Central memory CD8-positive, alpha-beta T cell (primary cell): ENCODE measurements at regions not wholly inside any gene's neighbourhood (a gene's known extent, or its start where the extent isn't known, plus 50 kb on each side); places are given as distances from the start of the nearest gene placed in this dataset.
A peak's percentile ranks its signal among the peaks of the same experiment; 100 is the strongest.

Experiments
- ATAC-seq: fragments of 150-1000 bp; cut with Tn5 transposase; replicated peaks from 2 replicates; pipeline ENCODE4 v1.10.0; 2022; ENCODE audit warnings: mild to moderate bottlenecking, moderate FRiP score, moderate number of reproducible peaks; ENCODE audit not compliant: poor library complexity, severe bottlenecking; ENCODE audit errors: extremely low read depth
- DNase-seq, 2 donors: peaks; one replicate each; pipeline ENCODE4 v3.0.0; 2021; ENCODE audit warnings: low spot score in 2 of 2
- H3K27ac Mint-ChIP-seq: one replicate; pipeline ENCODE4 v1.8.0; 2022; ENCODE audit warnings: low read depth, mild to moderate bottlenecking, moderate library complexity, mixed read lengths
- H3K27me3 Mint-ChIP-seq: one replicate; pipeline ENCODE4 v1.8.0; 2022; ENCODE audit warnings: mixed read lengths
- H3K36me3 Mint-ChIP-seq: one replicate; pipeline ENCODE4 v1.8.0; 2022; ENCODE audit warnings: mild to moderate bottlenecking, moderate library complexity, mixed read lengths; ENCODE audit not compliant: insufficient read depth
- H3K4me1 Mint-ChIP-seq: one replicate; pipeline ENCODE4 v1.8.0; 2022; ENCODE audit warnings: mixed read lengths
- H3K4me3 Mint-ChIP-seq: one replicate; pipeline ENCODE4 v1.8.0; 2022; ENCODE audit warnings: mild to moderate bottlenecking, moderate library complexity, mixed read lengths
- H3K9me3 Mint-ChIP-seq: one replicate; pipeline ENCODE4 v1.8.0; 2022; ENCODE audit warnings: mixed read lengths

GRCh38 chr12:24741216-24741615 lies 207.7 kb downstream of the BCAT1 start:
- Mint-ChIP-seq H3K9me3 (no peaks in the 10 kb centered on the region), H3K4me3 (peak overlapping the region; percentile 78), H3K4me1 (peaks cover 22% of the 10 kb centered on the region), H3K36me3 (no peaks in the 10 kb centered on the region), H3K27ac (no peak overlapping the region), H3K27me3 (no peaks in the 10 kb centered on the region)
- ATAC-seq (no peak), DNase-seq (no peak)

- no peak overlapping the region for H3K4me3 Mint-ChIP-seq
- no peaks in the 10 kb centered on the region for H3K9me3 Mint-ChIP-seq
- H3K4me1 Mint-ChIP-seq, result peaks cover 22% of the 10 kb centered on the region
- no peak for DNase-seq
- no peaks in the 10 kb centered on the region for H3K27me3 Mint-ChIP-seq
- H3K36me3 Mint-ChIP-seq, result no peaks in the 10 kb centered on the region
- H3K27ac Mint-ChIP-seq, result no peak overlapping the region
- no peak for ATAC-seq
These were observed 209.7 kb downstream of the BCAT1 start for GRCh38 chr12:24739106-24739779.

GRCh38 chr12:24738441-24738840 lies 210.5 kb downstream of the BCAT1 start:
- ATAC-seq (no peak), DNase-seq (no peak)
- H3K27me3 Mint-ChIP-seq, result no peaks in the 10 kb centered on the region
- H3K36me3 Mint-ChIP-seq, result no peaks in the 10 kb centered on the region
- no peaks in the 10 kb centered on the region for H3K9me3 Mint-ChIP-seq
- peaks cover 22% of the 10 kb centered on the region for H3K4me1 Mint-ChIP-seq
- H3K4me3 Mint-ChIP-seq, result no peak overlapping the region
- H3K27ac Mint-ChIP-seq, result no peak overlapping the region

GRCh38 chr12:24731596-24731995 lies 217.3 kb downstream of the BCAT1 start:
- no peak overlapping the region for H3K27ac Mint-ChIP-seq
- H3K27me3 Mint-ChIP-seq, result no peaks in the 10 kb centered on the region
- H3K4me1 Mint-ChIP-seq, result peaks cover 9% of the 10 kb centered on the region
- no peak overlapping the region for H3K4me3 Mint-ChIP-seq
- DNase-seq, result no peak
- no peak for ATAC-seq
- H3K36me3 Mint-ChIP-seq, result no peaks in the 10 kb centered on the region
- H3K9me3 Mint-ChIP-seq, result no peaks in the 10 kb centered on the region

- H3K36me3 Mint-ChIP-seq, result no peaks in the 10 kb centered on the region
- H3K27ac Mint-ChIP-seq, result no peak overlapping the region
- no peak for ATAC-seq
- H3K9me3 Mint-ChIP-seq, result no peaks in the 10 kb centered on the region
- no peaks in the 10 kb centered on the region for H3K27me3 Mint-ChIP-seq
- DNase-seq, result no peak
- peaks cover 9% of the 10 kb centered on the region for H3K4me1 Mint-ChIP-seq
- no peak overlapping the region for H3K4me3 Mint-ChIP-seq
These were observed 218.4 kb downstream of the BCAT1 start for GRCh38 chr12:24730489-24730896.

- Mint-ChIP-seq H3K36me3 (no peaks in the 10 kb centered on the region), H3K27ac (no peak overlapping the region), H3K27me3 (no peaks in the 10 kb centered on the region), H3K4me1 (peaks cover 9% of the 10 kb centered on the region), H3K9me3 (no peaks in the 10 kb centered on the region), H3K4me3 (no peak overlapping the region)
- no peak for ATAC-seq
- DNase-seq, result no peak
These were observed 220.1 kb downstream of the BCAT1 start for GRCh38 chr12:24728826-24729225.

GRCh38 chr12:24728366-24728765 lies 220.5 kb downstream of the BCAT1 start:
- Mint-ChIP-seq H3K4me1 (peaks cover 9% of the 10 kb centered on the region), H3K36me3 (no peaks in the 10 kb centered on the region), H3K4me3 (no peak overlapping the region), H3K27me3 (no peaks in the 10 kb centered on the region), H3K27ac (no peak overlapping the region), H3K9me3 (no peaks in the 10 kb centered on the region)
- ATAC-seq, result no peak
- DNase-seq, result no peak

GRCh38 chr12:24725616-24726015 lies 223.3 kb downstream of the BCAT1 start:
- DNase-seq (no peak), ATAC-seq (no peak)
- H3K27me3 Mint-ChIP-seq, result no peaks in the 10 kb centered on the region
- H3K4me1 Mint-ChIP-seq, result peaks cover 7% of the 10 kb centered on the region
- no peak overlapping the region for H3K4me3 Mint-ChIP-seq
- H3K36me3 Mint-ChIP-seq, result no peaks in the 10 kb centered on the region
- H3K27ac Mint-ChIP-seq, result no peak overlapping the region
- H3K9me3 Mint-ChIP-seq, result no peaks in the 10 kb centered on the region

GRCh38 chr12:24724814-24725213 lies 224.1 kb downstream of the BCAT1 start:
- H3K4me3 Mint-ChIP-seq, result no peak overlapping the region
- DNase-seq, result no peak
- no peaks in the 10 kb centered on the region for H3K36me3 Mint-ChIP-seq
- peaks cover 5% of the 10 kb centered on the region for H3K4me1 Mint-ChIP-seq
- no peaks in the 10 kb centered on the region for H3K9me3 Mint-ChIP-seq
- ATAC-seq, result no peak
- no peaks in the 10 kb centered on the region for H3K27me3 Mint-ChIP-seq
- no peak overlapping the region for H3K27ac Mint-ChIP-seq

GRCh38 chr12:24723759-24724158 lies 225.1 kb downstream of the BCAT1 start:
- H3K27me3 Mint-ChIP-seq, result no peaks in the 10 kb centered on the region
- H3K36me3 Mint-ChIP-seq, result no peaks in the 10 kb centered on the region
- H3K9me3 Mint-ChIP-seq, result no peaks in the 10 kb centered on the region
- no peak overlapping the region for H3K4me3 Mint-ChIP-seq
- ATAC-seq, result no peak
- H3K4me1 Mint-ChIP-seq, result peaks cover 12% of the 10 kb centered on the region
- DNase-seq, result no peak
- no peak overlapping the region for H3K27ac Mint-ChIP-seq

- H3K27me3 Mint-ChIP-seq, result no peaks in the 10 kb centered on the region
- no peak overlapping the region for H3K4me3 Mint-ChIP-seq
- peaks cover 23% of the 10 kb centered on the region for H3K4me1 Mint-ChIP-seq
- no peaks in the 10 kb centered on the region for H3K9me3 Mint-ChIP-seq
- H3K27ac Mint-ChIP-seq, result no peak overlapping the region
- ATAC-seq (no peak), DNase-seq (no peak)
- no peaks in the 10 kb centered on the region for H3K36me3 Mint-ChIP-seq
These were observed 227.7 kb downstream of the BCAT1 start for GRCh38 chr12:24721191-24721590.

- Mint-ChIP-seq H3K27me3 (no peaks in the 10 kb centered on the region), H3K36me3 (no peaks in the 10 kb centered on the region), H3K4me1 (peaks cover 23% of the 10 kb centered on the region), H3K4me3 (peak overlapping the region; percentile 26), H3K27ac (no peak overlapping the region), H3K9me3 (no peaks in the 10 kb centered on the region)
- ATAC-seq (peak; percentile 75), DNase-seq (no peak)
These were observed 229.6 kb downstream of the BCAT1 start for GRCh38 chr12:24719293-24719721.

GRCh38 chr12:24718617-24719016 lies 230.3 kb downstream of the BCAT1 start:
- H3K4me1 Mint-ChIP-seq, result peaks cover 23% of the 10 kb centered on the region
- no peak for DNase-seq
- no peak for ATAC-seq
- H3K4me3 Mint-ChIP-seq, result peak overlapping the region; percentile 26
- no peaks in the 10 kb centered on the region for H3K9me3 Mint-ChIP-seq
- H3K27ac Mint-ChIP-seq, result no peak overlapping the region
- no peaks in the 10 kb centered on the region for H3K36me3 Mint-ChIP-seq
- no peaks in the 10 kb centered on the region for H3K27me3 Mint-ChIP-seq
